ENCODE measurements at regions not wholly inside any gene's neighbourhood (a gene's known extent, or its start where the extent isn't known, plus 50 kb on each side); places are given as distances from the start of the nearest gene placed in this dataset.

DNA sequence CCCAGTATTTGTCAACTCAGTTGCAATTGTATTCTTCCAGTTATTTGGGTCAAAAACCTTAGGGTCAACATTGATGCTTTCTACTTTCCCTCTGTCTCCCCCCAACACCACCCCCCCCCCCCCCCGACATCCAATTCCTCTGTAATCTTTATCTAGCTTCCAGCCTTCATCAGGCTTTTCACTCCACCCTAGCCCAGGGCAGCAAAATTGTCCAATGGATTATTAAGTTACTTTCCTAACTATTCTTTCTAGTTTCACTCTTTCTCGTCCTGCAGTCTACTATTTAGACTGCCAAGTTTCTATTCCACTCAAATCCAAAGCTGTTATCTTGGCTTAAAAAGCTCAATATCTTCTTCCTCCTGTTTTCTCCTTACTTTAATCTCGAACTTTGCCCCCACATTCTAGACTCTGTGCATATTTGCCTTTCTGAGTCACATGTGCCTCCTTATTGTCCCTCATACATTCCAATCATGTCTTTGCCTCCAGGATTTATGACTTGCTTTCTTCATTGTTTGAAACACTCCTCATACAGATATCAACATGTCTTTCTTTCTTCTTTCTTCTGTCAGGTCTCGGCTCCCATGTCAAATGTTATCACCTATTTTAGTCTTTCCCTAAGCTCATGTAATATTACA, 196.6 kb upstream of the TMEM196 start:
- Histone ChIP-seq H3K36me3 (no peaks in the 10 kb centered on the region), H3K27me3 (peaks cover 3% of the 10 kb centered on the region), H3K4me1 (ENCODE audit: insufficient read depth) (peaks cover 2% of the 10 kb centered on the region), H3K4me3 (no peak overlapping the region), H3K27ac (no peak overlapping the region), H3K9me3 (no peaks in the 10 kb centered on the region)
- intact Hi-C loops (cut with DNase I), result no loop called here
- no peak for TF ChIP-seq POLR2A (IDR thresholded peaks at IDR 0.05)
- no peak for TF ChIP-seq EP300 (IDR thresholded peaks at IDR 0.05)
- TF ChIP-seq, protein P1, sequence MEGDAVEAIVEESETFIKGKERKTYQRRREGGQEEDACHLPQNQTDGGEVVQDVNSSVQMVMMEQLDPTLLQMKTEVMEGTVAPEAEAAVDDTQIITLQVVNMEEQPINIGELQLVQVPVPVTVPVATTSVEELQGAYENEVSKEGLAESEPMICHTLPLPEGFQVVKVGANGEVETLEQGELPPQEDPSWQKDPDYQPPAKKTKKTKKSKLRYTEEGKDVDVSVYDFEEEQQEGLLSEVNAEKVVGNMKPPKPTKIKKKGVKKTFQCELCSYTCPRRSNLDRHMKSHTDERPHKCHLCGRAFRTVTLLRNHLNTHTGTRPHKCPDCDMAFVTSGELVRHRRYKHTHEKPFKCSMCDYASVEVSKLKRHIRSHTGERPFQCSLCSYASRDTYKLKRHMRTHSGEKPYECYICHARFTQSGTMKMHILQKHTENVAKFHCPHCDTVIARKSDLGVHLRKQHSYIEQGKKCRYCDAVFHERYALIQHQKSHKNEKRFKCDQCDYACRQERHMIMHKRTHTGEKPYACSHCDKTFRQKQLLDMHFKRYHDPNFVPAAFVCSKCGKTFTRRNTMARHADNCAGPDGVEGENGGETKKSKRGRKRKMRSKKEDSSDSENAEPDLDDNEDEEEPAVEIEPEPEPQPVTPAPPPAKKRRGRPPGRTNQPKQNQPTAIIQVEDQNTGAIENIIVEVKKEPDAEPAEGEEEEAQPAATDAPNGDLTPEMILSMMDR (IDR thresholded peaks at IDR 0.05), result no peak
- DNase-seq, result no peak
- 6 to 11% (median 8%) methylated on average over 4 of the region's 4 CpGs for WGBS, 3 donors

DNA sequence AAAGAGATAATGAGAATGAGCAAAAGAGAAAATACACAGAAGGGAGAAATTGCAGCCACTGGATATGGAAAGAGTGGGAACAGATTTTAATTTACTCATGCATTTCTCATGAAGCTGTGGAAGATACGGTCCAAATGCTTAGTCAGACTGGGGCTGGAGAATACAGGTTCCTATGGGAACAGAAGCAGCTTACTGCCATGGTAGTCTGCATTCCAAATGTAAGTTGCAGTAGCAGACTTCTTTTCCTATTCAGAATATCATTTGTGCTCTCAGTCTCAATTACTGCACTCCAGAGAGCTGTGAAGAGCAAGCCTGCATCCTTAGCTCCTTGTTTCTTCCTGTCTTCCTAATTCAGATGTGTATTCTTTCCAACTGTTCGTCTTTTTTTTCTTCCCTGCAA, 190.8 kb upstream of the TMEM196 start:
- Histone ChIP-seq H3K4me3 (no peak overlapping the region), H3K4me1 (ENCODE audit: insufficient read depth) (no peaks in the 10 kb centered on the region), H3K27ac (no peak overlapping the region), H3K36me3 (no peaks in the 10 kb centered on the region), H3K27me3 (no peaks in the 10 kb centered on the region), H3K9me3 (no peaks in the 10 kb centered on the region)
- TF ChIP-seq EP300 (IDR thresholded peaks at IDR 0.05) (no peak), POLR2A (IDR thresholded peaks at IDR 0.05) (no peak)
- TF ChIP-seq, protein P1 (IDR thresholded peaks at IDR 0.05), result no peak
- intact Hi-C loops (cut with DNase I), result no loop called here
- DNase-seq, result no peak
- WGBS, 3 donors, result 28 to 32% (median 28%) methylated on average over 2 of the region's 2 CpGs

DNA sequence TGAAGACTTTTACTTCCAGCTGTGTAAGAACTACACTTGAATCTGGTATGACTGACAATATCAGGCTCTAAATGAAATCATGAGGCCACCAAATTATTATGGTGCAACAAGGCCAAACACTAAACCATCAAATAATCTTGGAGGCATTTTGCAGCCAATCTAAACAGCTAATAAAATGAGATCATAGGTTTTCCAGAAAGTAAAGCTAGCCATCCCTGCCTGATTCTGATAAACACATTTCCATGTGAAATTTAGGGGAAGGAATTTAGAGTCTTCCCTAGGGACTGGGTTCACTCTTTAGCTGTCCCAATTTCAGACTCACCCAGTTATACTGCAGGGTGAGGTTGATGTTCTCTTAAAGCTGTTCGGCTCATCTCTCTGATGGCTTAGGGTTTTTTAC, 190.3 kb upstream of the TMEM196 start:
- H3K9me3 ChIP-seq, result no peaks in the 10 kb centered on the region
- WGBS, 3 donors, result 82 to 92% (median 91%) methylated on average over 1 of the region's 1 CpG
- H3K4me3 ChIP-seq, result no peak overlapping the region
- no peaks in the 10 kb centered on the region for H3K27me3 ChIP-seq
- no peaks in the 10 kb centered on the region for H3K4me1 ChIP-seq (ENCODE audit: insufficient read depth)
- TF ChIP-seq POLR2A (IDR thresholded peaks at IDR 0.05) (no peak), EP300 (IDR thresholded peaks at IDR 0.05) (no peak)
- TF ChIP-seq, protein P1 (IDR thresholded peaks at IDR 0.05), result no peak
- no peak for DNase-seq
- H3K36me3 ChIP-seq, result no peaks in the 10 kb centered on the region
- intact Hi-C loops (cut with DNase I), result no loop called here
- no peak overlapping the region for H3K27ac ChIP-seq

DNA sequence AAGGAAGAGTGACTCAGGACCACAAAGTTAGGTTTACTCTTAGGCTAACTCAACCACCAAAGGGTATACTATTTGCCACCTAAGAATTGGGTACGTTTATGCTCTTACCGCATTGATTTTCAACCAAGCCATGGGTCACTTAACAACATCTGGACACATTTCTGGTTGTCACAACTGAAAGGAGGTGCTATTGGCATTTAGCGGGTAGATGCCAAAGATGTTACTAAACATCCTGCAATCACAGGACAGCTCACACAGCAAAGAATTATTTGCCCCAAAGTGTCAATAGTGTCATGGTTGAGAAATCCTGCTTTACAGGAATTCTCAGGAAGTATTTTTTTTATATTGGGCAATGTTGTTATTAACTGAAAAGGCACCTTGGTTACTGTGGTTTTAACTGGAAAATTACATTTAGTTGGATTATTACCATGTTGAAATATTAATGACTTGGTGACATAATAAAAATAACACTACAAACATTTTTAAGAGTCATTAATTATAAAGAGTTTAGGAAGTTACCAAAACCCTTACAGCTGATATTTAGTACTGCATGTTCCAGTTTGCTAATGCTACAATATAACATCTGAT, 185.0 kb upstream of the TMEM196 start:
- Histone ChIP-seq H3K27ac (no peak overlapping the region), H3K36me3 (no peaks in the 10 kb centered on the region), H3K27me3 (no peaks in the 10 kb centered on the region), H3K9me3 (no peaks in the 10 kb centered on the region), H3K4me1 (ENCODE audit: insufficient read depth) (no peaks in the 10 kb centered on the region), H3K4me3 (no peak overlapping the region)
- no peak for DNase-seq
- TF ChIP-seq EP300 (IDR thresholded peaks at IDR 0.05) (no peak), POLR2A (IDR thresholded peaks at IDR 0.05) (no peak)
- TF ChIP-seq, protein P1 (IDR thresholded peaks at IDR 0.05), result no peak
- 81 to 86% (median 83%) methylated on average over 3 of the region's 3 CpGs for WGBS, 3 donors
- intact Hi-C loops (cut with DNase I), result no loop called here

Measured in ovary (tissue), 7 donors.